HEK293 (cell line): ENCODE measurements at regions not wholly inside any gene's neighbourhood (a gene's known extent, or its start where the extent isn't known, plus 50 kb on each side); places are given as distances from the start of the nearest gene placed in this dataset.

Experiments used
- CTCF ChIA-PET: fragments of 350-600 bp; formaldehyde crosslinking; extraction: SDS; loops from one replicate; lab custom pipeline; 2021; ENCODE audit warnings: antibody characterized with exemption; lab: Yijun Ruan, JAX
- POLR2A ChIA-PET: fragments of 300-600 bp; formaldehyde crosslinking; extraction: SDS; loops from one replicate; lab custom pipeline; 2020; ENCODE audit warnings: antibody characterized with exemption, inconsistent platforms; lab: Yijun Ruan, JAX
- H3K27ac ChIP-seq: fragments of 200-500 bp; sonication (Bioruptor generic); 2 replicates; pipeline ENCODE4 v1.5.1; 2014; ENCODE audit warnings: low read depth, low read length, control low read depth, inconsistent platforms; ENCODE audit errors: extremely low read depth
- H3K36me3 ChIP-seq, 2 experiments: fragments of 200-500 bp in 1 of 2; sonication (Bioruptor generic) in 1 of 2; 1 replicate in 1 of 2; 2 replicates in 1 of 2; pipeline ENCODE4 v1.5.1; 2014 to 2017; ENCODE audit warnings: inconsistent platforms in 2 of 2, low read length in 2 of 2; ENCODE audit not compliant: control insufficient read depth in 2 of 2, insufficient read depth in 1 of 2
- H3K4me1 ChIP-seq: fragments of 200-500 bp; sonication (Bioruptor generic); 2 replicates; pipeline ENCODE4 v1.5.1; 2014; ENCODE audit warnings: mild to moderate bottlenecking, low read length, inconsistent platforms; ENCODE audit not compliant: control insufficient read depth, insufficient read depth
- H3K4me3 ChIP-seq: 2 replicates; pipeline ENCODE4 v1.5.1; 2011; ENCODE audit warnings: low read depth, mild to moderate bottlenecking, control low read depth, low read length, moderate library complexity
- H3K9me3 ChIP-seq: fragments of 200-500 bp; sonication (Bioruptor generic); 2 replicates; pipeline ENCODE4 v1.5.1; 2014; ENCODE audit warnings: low read depth, low read length, inconsistent platforms; ENCODE audit not compliant: control insufficient read depth, insufficient read depth
- FEZF1 ChIP-seq: fragments of 450-650 bp; formaldehyde crosslinking; IDR thresholded peaks from 2 replicates; pipeline ENCODE4 v1.5.1; 2016; ENCODE audit warnings: missing biosample characterization, missing genetic modification characterization
- HOXC10 ChIP-seq: sonication (generic); formaldehyde crosslinking; IDR thresholded peaks from 2 replicates; pipeline ENCODE4 v1.8.1; 2023; ENCODE audit warnings: mild to moderate bottlenecking, missing genetic modification reagents
- MEIS1 ChIP-seq: sonication (generic); formaldehyde crosslinking; IDR thresholded peaks from 2 replicates; pipeline ENCODE4 v1.8.1; 2022; ENCODE audit warnings: missing genetic modification reagents, mild to moderate bottlenecking, borderline replicate concordance
- PRDM1 ChIP-seq: fragments of 450-650 bp; formaldehyde crosslinking; IDR thresholded peaks from 2 replicates; pipeline ENCODE4; 2016; ENCODE audit warnings: missing biosample characterization, missing genetic modification characterization
- SCRT2 ChIP-seq: fragments of 450-650 bp; formaldehyde crosslinking; IDR thresholded peaks from 2 replicates; pipeline ENCODE4 v1.5.1; 2016; ENCODE audit warnings: missing biosample characterization, missing genetic modification characterization
- ZBTB17 ChIP-seq: fragments of 450-650 bp; formaldehyde crosslinking; IDR thresholded peaks from 2 replicates; pipeline ENCODE4 v1.5.1; 2016; ENCODE audit warnings: missing biosample characterization, missing genetic modification characterization
- ZBTB21 ChIP-seq: fragments of 450-650 bp; formaldehyde crosslinking; IDR thresholded peaks from 2 replicates; pipeline ENCODE4 v1.5.1; 2017; ENCODE audit warnings: missing biosample characterization, missing genetic modification characterization
- ZEB2 ChIP-seq: fragments of 450-650 bp; formaldehyde crosslinking; IDR thresholded peaks from 2 replicates; pipeline ENCODE4 v1.5.1; 2016; ENCODE audit warnings: missing biosample characterization, missing genetic modification characterization
- ZFP41 ChIP-seq: fragments of 450-650 bp; formaldehyde crosslinking; IDR thresholded peaks from 2 replicates; pipeline ENCODE4 v1.5.1; 2016; ENCODE audit warnings: missing biosample characterization, missing genetic modification characterization, borderline replicate concordance
- ZFP69B ChIP-seq: fragments of 450-650 bp; formaldehyde crosslinking; IDR thresholded peaks from 2 replicates; pipeline ENCODE4 v1.5.1; 2016; ENCODE audit warnings: missing biosample characterization, missing genetic modification characterization
- ZIC2 ChIP-seq: fragments of 450-650 bp; formaldehyde crosslinking; IDR thresholded peaks from 2 replicates; pipeline ENCODE4 v1.5.1; 2016; ENCODE audit warnings: missing biosample characterization, missing genetic modification characterization
- ZNF121 ChIP-seq: fragments of 450-650 bp; formaldehyde crosslinking; IDR thresholded peaks from 2 replicates; pipeline ENCODE4 v1.5.1; 2016; ENCODE audit warnings: missing biosample characterization, missing genetic modification characterization
- ZNF221 ChIP-seq: fragments of 450-650 bp; formaldehyde crosslinking; IDR thresholded peaks from 2 replicates; pipeline ENCODE4 v1.5.1; 2017; ENCODE audit warnings: missing biosample characterization, missing genetic modification characterization, borderline replicate concordance
- ZNF394 ChIP-seq: fragments of 450-650 bp; formaldehyde crosslinking; IDR thresholded peaks from 2 replicates; pipeline ENCODE4 v1.5.1; 2016; ENCODE audit warnings: missing biosample characterization, missing genetic modification characterization, mild to moderate bottlenecking, moderate library complexity, borderline replicate concordance
- ZNF473 ChIP-seq: fragments of 450-650 bp; formaldehyde crosslinking; IDR thresholded peaks from 2 replicates; pipeline ENCODE4 v1.5.1; 2017; ENCODE audit warnings: missing biosample characterization, missing genetic modification characterization
- ZNF501 ChIP-seq: fragments of 450-650 bp; formaldehyde crosslinking; IDR thresholded peaks from 2 replicates; pipeline ENCODE4 v1.5.1; 2016; ENCODE audit warnings: missing biosample characterization, missing genetic modification characterization
- ZNF521 ChIP-seq: fragments of 450-650 bp; formaldehyde crosslinking; IDR thresholded peaks from 2 replicates; pipeline ENCODE4 v1.5.1; 2017; ENCODE audit warnings: missing biosample characterization, mild to moderate bottlenecking, missing genetic modification characterization
- ZNF624 ChIP-seq: fragments of 450-650 bp; formaldehyde crosslinking; IDR thresholded peaks from 2 replicates; pipeline ENCODE4 v1.5.1; 2017; ENCODE audit warnings: missing biosample characterization, missing genetic modification characterization
- ZNF677 ChIP-seq: fragments of 450-650 bp; IDR thresholded peaks from 2 replicates; pipeline ENCODE4 v1.5.0; 2018; ENCODE audit warnings: missing biosample characterization, mild to moderate bottlenecking, missing genetic modification characterization, moderate library complexity
- ZNF776 ChIP-seq: fragments of 450-650 bp; formaldehyde crosslinking; IDR thresholded peaks from 2 replicates; pipeline ENCODE4 v1.5.0; 2017; ENCODE audit warnings: missing biosample characterization, missing genetic modification characterization, borderline replicate concordance
- ZNF792 ChIP-seq: fragments of 450-650 bp; formaldehyde crosslinking; IDR thresholded peaks from 2 replicates; pipeline ENCODE4 v1.5.1; 2016; ENCODE audit warnings: missing biosample characterization, missing genetic modification characterization
- ZNF843 ChIP-seq: fragments of 450-650 bp; formaldehyde crosslinking; IDR thresholded peaks from 2 replicates; pipeline ENCODE4 v1.5.1; 2016; ENCODE audit warnings: missing biosample characterization, missing genetic modification characterization
- TF ChIP-seq, protein P1 (sequence below): fragments of 450-650 bp; formaldehyde crosslinking; IDR thresholded peaks from 2 replicates; pipeline ENCODE4 v1.5.1; 2017; ENCODE audit warnings: missing biosample characterization, mild to moderate bottlenecking, missing genetic modification characterization, moderate library complexity
- TF ChIP-seq, protein P2 (sequence below): fragments of 450-650 bp; formaldehyde crosslinking; IDR thresholded peaks from 2 replicates; pipeline ENCODE4 v1.5.1; 2016; ENCODE audit warnings: missing biosample characterization, missing genetic modification characterization
- TF ChIP-seq, protein P3 (sequence below): fragments of 450-650 bp; formaldehyde crosslinking; IDR thresholded peaks from 2 replicates; pipeline ENCODE4 v1.5.1; 2016; ENCODE audit warnings: missing biosample characterization, missing genetic modification characterization
- TF ChIP-seq, protein P4 (sequence below): fragments of 450-650 bp; IDR thresholded peaks from 2 replicates; pipeline ENCODE4 v1.5.1; 2018; ENCODE audit warnings: missing biosample characterization, missing genetic modification characterization
- TF ChIP-seq, protein P5 (sequence below): fragments of 450-650 bp; formaldehyde crosslinking; IDR thresholded peaks from 2 replicates; pipeline ENCODE4 v1.5.1; 2016; ENCODE audit warnings: missing biosample characterization, missing genetic modification characterization

DNA sequence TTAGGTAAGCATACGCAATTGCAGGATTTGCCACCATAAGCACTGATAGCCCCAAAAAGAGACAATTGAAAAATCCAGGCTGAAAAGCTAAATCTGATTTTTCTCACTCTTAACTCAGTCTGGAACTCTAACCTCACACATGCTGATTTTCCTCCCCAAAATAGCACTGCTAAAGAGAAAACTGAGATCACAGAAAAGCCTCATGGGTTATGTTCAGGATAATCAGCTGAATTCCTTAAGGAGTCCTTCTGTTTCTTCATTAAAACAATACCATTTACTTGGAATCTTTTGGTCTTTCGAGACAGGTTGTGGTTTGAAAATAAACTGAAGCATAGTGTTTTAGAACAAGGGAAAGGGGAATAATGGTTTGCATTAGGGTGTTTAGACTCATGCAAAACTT is 144.3 kb upstream of the LRRN1 start:
- H3K4me3 ChIP-seq, result no peak overlapping the region
- H3K36me3 ChIP-seq, result no peaks in the 10 kb centered on the region
- no peak for TF ChIP-seq ZNF521 (tag by site-specific recombination)
- TF ChIP-seq ZNF501 (tag by site-specific recombination), result no peak
- TF ChIP-seq FEZF1 (tag by site-specific recombination), result no peak
- TF ChIP-seq PRDM1, result no peak
- TF ChIP-seq HOXC10 (CRISPR knock-in tag), result no peak
- TF ChIP-seq, protein P1, sequence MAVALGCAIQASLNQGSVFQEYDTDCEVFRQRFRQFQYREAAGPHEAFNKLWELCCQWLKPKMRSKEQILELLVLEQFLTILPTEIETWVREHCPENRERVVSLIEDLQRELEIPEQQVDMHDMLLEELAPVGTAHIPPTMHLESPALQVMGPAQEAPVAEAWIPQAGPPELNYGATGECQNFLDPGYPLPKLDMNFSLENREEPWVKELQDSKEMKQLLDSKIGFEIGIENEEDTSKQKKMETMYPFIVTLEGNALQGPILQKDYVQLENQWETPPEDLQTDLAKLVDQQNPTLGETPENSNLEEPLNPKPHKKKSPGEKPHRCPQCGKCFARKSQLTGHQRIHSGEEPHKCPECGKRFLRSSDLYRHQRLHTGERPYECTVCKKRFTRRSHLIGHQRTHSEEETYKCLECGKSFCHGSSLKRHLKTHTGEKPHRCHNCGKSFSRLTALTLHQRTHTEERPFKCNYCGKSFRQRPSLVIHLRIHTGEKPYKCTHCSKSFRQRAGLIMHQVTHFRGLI (tag by site-specific recombination), result no peak
- no peak for TF ChIP-seq ZBTB21 (tag by site-specific recombination)
- no peak for TF ChIP-seq MEIS1 (CRISPR knock-in tag)
- no peak for TF ChIP-seq ZNF121
- no peak for TF ChIP-seq ZBTB17
- no peak for TF ChIP-seq ZNF677 (tag by site-specific recombination)
- TF ChIP-seq ZIC2 (tag by site-specific recombination), result no peak
- no peak for TF ChIP-seq ZNF792
- TF ChIP-seq ZEB2 (tag by site-specific recombination), result no peak
- TF ChIP-seq SCRT2 (tag by site-specific recombination), result no peak
- TF ChIP-seq ZNF473 (tag by site-specific recombination), result no peak
- TF ChIP-seq ZNF843 (tag by site-specific recombination), result no peak
- TF ChIP-seq, protein P2, sequence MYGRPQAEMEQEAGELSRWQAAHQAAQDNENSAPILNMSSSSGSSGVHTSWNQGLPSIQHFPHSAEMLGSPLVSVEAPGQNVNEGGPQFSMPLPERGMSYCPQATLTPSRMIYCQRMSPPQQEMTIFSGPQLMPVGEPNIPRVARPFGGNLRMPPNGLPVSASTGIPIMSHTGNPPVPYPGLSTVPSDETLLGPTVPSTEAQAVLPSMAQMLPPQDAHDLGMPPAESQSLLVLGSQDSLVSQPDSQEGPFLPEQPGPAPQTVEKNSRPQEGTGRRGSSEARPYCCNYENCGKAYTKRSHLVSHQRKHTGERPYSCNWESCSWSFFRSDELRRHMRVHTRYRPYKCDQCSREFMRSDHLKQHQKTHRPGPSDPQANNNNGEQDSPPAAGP (tag by site-specific recombination), result no peak
- H3K27ac ChIP-seq, result no peak overlapping the region
- CTCF ChIA-PET, result interaction anchor here (0.6 kb wide), 1 partner anchor 15 kb away, joined by 3 read pairs; no protein-coding TSS in a partner anchor
- POLR2A ChIA-PET, result no interaction called here
- no peaks in the 10 kb centered on the region for H3K4me1 ChIP-seq
- no peaks in the 10 kb centered on the region for H3K9me3 ChIP-seq

DNA sequence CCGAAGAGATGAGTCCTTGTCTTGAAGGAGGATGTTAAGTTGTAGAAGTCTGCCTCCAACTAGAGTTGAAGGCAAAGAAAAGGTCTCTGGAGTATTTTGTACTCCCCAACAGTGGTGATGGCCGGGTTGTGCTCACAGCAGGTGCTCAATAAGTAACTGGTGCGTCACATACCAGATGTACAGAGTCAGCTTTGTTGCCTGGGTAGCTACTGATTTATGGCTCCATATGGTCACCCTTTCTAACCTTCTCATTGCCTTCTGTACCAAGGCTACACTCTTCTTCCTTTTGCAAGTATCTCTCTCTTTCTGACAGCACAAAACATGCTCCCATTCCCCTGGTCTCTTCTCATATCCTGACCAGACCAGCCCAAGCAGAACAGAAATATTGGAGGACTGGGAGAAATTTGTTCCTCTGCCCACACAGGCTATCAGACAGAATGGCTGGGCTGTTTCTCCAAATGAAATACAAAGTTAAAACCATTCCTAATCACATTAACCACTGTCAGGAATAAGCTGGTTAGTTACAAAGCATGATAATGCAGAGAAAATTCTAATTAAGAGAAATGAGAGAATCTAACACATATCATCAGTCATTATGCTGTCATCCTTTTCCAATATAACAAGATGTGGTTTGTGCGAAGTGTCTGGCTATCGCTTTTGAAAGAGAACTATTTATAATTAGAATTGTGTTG is 150.1 kb upstream of the LRRN1 start:
- no peak overlapping the region for H3K27ac ChIP-seq
- TF ChIP-seq ZNF776 (tag by site-specific recombination) (no peak), PRDM1 (no peak), ZNF624 (tag by site-specific recombination) (no peak), ZNF394 (tag by site-specific recombination) (no peak), ZFP41 (no peak), ZFP69B (no peak), ZNF521 (tag by site-specific recombination) (no peak), ZNF221 (no peak)
- TF ChIP-seq, protein P3, sequence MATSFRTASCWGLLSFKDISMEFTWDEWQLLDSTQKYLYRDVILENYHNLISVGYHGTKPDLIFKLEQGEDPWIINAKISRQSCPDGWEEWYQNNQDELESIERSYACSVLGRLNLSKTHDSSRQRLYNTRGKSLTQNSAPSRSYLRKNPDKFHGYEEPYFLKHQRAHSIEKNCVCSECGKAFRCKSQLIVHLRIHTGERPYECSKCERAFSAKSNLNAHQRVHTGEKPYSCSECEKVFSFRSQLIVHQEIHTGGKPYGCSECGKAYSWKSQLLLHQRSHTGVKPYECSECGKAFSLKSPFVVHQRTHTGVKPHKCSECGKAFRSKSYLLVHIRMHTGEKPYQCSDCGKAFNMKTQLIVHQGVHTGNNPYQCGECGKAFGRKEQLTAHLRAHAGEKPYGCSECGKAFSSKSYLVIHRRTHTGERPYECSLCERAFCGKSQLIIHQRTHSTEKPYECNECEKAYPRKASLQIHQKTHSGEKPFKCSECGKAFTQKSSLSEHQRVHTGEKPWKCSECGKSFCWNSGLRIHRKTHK (tag by site-specific recombination), result no peak
- TF ChIP-seq, protein P4, sequence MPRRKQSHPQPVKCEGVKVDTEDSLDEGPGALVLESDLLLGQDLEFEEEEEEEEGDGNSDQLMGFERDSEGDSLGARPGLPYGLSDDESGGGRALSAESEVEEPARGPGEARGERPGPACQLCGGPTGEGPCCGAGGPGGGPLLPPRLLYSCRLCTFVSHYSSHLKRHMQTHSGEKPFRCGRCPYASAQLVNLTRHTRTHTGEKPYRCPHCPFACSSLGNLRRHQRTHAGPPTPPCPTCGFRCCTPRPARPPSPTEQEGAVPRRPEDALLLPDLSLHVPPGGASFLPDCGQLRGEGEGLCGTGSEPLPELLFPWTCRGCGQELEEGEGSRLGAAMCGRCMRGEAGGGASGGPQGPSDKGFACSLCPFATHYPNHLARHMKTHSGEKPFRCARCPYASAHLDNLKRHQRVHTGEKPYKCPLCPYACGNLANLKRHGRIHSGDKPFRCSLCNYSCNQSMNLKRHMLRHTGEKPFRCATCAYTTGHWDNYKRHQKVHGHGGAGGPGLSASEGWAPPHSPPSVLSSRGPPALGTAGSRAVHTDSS (tag by site-specific recombination), result no peak
- TF ChIP-seq, protein P5, sequence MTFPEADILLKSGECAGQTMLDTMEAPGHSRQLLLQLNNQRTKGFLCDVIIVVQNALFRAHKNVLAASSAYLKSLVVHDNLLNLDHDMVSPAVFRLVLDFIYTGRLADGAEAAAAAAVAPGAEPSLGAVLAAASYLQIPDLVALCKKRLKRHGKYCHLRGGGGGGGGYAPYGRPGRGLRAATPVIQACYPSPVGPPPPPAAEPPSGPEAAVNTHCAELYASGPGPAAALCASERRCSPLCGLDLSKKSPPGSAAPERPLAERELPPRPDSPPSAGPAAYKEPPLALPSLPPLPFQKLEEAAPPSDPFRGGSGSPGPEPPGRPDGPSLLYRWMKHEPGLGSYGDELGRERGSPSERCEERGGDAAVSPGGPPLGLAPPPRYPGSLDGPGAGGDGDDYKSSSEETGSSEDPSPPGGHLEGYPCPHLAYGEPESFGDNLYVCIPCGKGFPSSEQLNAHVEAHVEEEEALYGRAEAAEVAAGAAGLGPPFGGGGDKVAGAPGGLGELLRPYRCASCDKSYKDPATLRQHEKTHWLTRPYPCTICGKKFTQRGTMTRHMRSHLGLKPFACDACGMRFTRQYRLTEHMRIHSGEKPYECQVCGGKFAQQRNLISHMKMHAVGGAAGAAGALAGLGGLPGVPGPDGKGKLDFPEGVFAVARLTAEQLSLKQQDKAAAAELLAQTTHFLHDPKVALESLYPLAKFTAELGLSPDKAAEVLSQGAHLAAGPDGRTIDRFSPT (tag by site-specific recombination), result no peak
- H3K9me3 ChIP-seq, result no peaks in the 10 kb centered on the region
- H3K4me3 ChIP-seq, result no peak overlapping the region
- ChIA-PET CTCF (no interaction called here), POLR2A (no interaction called here)
- H3K4me1 ChIP-seq, result no peaks in the 10 kb centered on the region
- H3K36me3 ChIP-seq, result no peaks in the 10 kb centered on the region
